NCI-H510A (cell line): ENCODE measurements at regions not wholly inside any gene's neighbourhood (a gene's known extent, or its start where the extent isn't known, plus 50 kb on each side); places are given as distances from the start of the nearest gene placed in this dataset.
"Not testable (repeated sequence)": the region's sequence is repeated elsewhere in the genome, so short reads cannot be mapped to it uniquely, and the experiment has no call there.

Experiments
- DNase-seq: peaks from one replicate; lab custom pipeline; 2025; lab: John Stamatoyannopoulos, UW

GRCh38 chr5:118468085-118468484 is 520.3 kb downstream of the DTWD2 start:
- no peak for DNase-seq

DNA sequence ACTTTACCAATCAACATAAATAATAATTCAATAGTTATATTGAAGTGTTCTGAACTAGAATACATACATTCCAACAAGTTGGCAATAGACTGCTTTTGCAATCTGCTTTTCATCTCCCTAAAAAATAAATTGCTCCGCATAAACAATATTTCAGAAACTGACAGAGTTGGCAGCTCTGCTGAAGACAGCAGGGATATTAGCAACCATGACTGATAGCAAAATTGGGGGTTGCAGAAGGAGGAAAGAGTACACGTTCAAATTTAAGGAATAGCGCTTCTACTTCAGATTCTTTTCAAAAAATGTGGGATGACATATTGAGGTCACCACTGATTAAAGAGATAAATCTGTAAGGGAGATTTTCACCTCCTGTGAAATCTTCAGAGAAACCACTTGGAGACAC is 521.2 kb downstream of the DTWD2 start:
- no peak for DNase-seq

DNA sequence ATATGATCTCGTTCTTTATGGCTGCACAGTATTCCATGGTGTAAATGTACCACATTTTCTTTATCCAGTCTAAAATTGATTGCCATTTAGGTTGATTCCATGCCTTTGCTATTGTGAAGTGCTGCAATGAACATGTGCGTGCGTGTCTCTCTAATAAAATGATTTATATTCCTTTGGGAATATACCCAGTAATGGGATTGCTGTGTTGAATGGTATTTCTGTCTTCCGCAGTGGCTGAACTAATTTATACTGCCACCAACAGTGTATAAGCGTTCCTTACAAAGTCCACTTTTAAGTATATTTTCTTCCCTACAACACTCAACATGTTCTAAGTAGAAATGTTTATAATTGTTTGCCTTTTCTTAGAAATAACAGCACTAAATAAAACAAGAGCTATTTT is 521.9 kb downstream of the DTWD2 start:
- no peak for DNase-seq

DNA sequence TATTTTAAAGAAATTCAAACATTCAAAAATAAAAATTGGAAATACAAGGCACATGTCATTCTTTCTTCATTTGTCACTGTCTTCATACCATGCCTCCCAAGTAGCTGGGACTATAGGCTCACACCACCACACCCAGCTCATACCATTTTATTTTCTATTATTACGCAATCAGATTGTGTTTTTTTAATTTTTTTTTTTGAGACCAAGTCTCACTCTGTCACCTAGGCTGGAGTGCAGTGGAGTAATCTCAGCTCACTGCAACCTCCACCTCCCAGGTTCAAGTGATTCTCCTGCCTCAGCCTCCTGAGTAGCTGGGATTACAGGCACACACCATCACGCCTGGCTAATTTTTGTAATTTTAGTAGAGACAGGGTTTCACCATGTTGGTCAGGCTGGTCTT is 526.1 kb downstream of the DTWD2 start:
- not testable (repeated sequence) for DNase-seq

GRCh38 chr5:118461436-118461835 is 526.9 kb downstream of the DTWD2 start:
- DNase-seq: no peak

- no peak for DNase-seq
These were observed 528.9 kb downstream of the DTWD2 start for GRCh38 chr5:118459490-118459889.

- no peak for DNase-seq
These were observed 532.3 kb downstream of the DTWD2 start for GRCh38 chr5:118456085-118456484.

DNA sequence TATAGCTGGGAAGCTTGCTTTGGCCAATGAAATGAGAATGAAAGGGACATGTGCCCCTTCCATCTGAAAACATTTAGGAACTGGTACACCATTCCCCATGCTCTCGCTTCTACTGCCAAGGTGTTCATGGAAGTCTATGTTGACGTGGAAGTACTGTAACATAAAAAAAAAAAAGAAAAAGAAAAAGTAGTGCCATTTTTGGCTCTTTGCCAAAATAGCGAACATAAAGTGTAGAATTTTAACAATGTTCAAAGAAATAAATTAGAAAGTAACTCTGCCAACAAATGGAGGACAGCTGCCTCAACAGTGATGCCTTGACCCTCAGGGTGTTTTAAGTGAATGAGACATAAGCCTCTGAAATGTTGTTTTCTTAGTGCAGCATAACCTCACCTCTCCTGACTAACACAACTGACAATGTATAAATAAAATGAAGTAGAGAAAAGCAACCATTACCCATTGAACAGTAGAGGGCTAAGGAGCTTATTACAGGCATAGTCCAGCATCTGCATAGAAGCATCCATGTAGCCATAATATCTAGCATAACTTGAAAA is 536.6 kb downstream of the DTWD2 start:
- DNase-seq: no peak

- no peak for DNase-seq
These were observed 537.6 kb downstream of the DTWD2 start for GRCh38 chr5:118450554-118451332.

DNA sequence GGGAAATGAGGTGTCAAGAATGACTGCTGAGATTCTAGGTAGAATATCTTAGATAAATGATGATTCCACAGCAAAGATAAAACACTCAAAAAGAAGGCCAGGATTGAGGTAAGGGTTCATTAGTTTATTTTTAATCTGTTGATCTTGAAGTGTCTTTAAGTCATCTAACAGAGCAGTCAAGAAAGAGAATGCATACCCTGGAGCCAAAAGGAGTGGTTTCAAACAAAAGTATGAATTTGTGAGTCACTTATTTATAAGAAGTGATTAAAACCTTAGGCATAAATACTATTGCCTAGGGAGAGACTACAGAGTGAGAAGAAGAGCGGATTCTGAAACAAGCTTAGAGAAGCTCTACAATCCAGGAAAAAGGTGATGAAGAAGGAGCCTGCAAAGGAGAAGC is 541.0 kb downstream of the DTWD2 start:
- DNase-seq: no peak

DNA sequence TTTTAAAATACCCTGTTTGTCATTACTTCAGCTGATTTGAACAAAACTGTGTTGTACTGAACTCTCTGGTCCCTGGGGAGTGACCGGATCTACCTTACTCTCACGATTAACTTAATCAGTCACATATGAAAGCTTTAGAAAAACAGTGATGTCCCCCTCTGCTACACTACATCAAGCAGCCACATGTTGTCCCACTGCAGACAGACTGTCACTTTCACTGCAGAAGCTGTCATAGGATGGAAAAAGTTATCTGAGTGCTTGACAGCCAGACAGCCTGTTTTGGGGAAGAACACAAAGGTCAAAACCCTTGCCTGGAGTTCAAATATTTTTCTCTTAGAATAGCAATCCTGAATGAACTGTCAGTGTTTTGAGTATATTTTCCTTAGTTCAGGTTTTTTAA is 546.4 kb downstream of the DTWD2 start:
- no peak for DNase-seq

GRCh38 chr5:118441034-118441433 is 547.3 kb downstream of the DTWD2 start:
- DNase-seq: no peak

DNA sequence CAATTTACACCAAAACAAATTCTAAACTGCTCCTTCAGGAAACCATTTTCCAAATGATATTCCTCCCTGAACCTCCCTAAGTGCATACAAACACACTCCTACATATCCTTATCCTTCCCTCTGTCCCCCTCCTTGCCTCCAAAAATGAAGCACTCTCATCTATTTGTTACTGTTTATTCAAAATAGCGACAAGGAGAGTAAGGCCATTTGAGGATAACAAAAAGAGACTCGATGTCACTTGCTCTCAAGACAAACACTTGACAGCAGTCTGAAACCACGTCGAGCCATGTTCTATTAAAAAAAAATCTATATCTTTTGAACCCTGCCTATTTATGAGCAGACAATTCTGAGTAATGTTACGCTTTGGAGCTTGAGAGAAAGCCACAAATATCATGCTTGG is 547.9 kb downstream of the DTWD2 start:
- DNase-seq: no peak

GRCh38 chr5:118439831-118440230 is 548.5 kb downstream of the DTWD2 start:
- DNase-seq: no peak

DNA sequence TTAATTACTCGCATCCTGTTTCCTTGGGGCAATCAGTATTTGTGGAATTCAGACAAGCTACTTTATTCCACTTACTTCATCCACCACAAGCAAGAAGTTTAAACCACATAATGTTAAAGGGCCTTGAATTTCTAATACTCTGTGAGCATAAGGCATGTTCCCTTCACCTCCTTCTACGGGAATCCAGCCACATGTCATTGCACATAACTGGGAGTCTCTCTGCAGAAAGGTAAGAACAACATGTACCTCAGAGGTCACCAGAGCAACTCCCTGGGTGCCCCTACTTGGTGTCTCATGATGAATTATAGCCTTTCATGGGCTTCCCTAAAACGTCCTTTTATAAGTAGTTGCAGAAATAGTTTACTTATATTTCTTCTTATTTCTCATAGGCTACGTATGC is 553.2 kb downstream of the DTWD2 start:
- DNase-seq: no peak

- no peak for DNase-seq
These were observed 553.8 kb downstream of the DTWD2 start for GRCh38 chr5:118434522-118434921.

DNA sequence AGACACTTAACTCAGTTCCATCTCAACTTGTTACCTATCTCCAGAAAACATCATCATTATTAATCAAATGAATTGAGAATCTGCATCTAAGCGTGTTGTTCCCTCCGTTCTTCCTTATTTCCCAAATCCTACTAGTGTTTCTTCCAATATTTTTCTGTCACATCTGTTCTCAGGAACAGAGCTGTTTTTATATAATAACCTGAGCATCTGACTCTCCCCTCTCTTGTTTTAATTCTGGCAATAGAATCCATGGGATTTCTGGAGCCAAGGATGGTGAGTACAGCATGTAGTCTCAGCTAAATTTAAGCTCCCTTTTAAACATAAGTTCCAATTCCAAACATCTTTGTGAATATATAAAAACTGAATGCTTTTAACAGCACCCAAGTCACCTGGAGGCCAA is 558.3 kb downstream of the DTWD2 start:
- no peak for DNase-seq

GRCh38 chr5:118407958-118408357 is 580.4 kb downstream of the DTWD2 start:
- no peak for DNase-seq

GRCh38 chr5:118405650-118406061 is 582.7 kb downstream of the DTWD2 start:
- DNase-seq: no peak

DNA sequence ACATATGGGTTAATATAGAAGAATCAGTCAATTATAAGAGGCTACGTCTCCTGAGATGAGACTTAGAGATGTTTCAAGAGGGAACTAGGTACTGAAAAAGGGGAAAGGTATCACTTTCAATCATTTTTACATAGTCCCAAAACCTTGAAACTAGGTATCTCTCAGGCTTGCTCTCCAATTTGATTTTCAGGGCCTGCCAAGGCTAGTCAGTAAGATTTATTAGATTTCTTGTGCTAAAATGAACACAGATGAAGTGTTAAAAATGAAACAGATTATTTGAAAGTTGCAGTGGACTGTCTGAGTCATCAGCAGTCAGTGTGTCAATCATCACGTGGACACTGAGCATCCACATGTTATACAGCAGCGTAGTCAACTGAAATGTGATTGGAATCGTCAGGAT is 591.1 kb downstream of the DTWD2 start:
- no peak for DNase-seq

- DNase-seq: no peak
These were observed 595.9 kb downstream of the DTWD2 start for GRCh38 chr5:118392491-118392890.

DNA sequence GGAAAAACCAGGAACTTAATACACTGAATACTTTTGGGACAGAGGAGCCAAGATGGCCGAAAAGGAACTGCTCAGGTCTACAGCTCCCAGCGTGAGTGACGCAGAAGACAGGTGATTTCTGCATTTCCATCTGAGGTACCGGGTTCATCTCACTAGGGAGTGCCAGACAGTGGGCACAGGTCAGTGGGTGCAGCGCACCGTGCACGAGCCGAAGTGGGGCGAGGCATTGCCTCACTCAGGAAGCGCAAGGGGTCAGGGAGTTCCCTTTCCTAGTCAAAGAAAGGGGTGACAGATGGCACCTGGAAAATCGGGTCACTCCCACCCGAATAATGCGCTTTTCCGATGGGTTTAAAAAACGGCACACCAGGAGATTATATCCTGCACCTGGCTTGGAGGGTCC is 605.4 kb downstream of the DTWD2 start:
- DNase-seq: not testable (repeated sequence)

- DNase-seq: no peak
These were observed 608.9 kb downstream of the DTWD2 start for GRCh38 chr5:118379470-118379869.

DNA sequence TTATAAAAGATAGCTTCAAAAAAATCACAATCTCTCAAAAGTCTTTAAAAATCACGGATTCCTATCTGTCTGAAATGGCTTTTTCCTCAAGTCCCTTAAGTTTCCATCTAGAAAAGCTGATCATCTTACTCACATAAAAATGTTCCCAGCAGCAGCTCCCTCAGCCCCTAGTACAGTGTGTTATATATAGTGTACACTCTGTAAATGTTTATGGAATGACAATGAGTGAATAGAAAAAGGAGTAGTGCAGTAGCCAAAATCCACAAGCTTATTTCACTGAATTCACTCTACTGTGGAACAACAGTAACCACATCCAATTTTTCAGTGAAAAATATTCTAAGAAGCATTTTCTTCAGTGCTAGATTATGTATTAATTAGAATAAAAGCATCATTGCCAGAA is 609.4 kb downstream of the DTWD2 start:
- no peak for DNase-seq
